Heart left ventricle (tissue), 16 donors: ENCODE measurements at regions not wholly inside any gene's neighbourhood (a gene's known extent, or its start where the extent isn't known, plus 50 kb on each side); places are given as distances from the start of the nearest gene placed in this dataset.

Experiments used
- ATAC-seq, 4 donors: fragments of 200-7000 bp; cut with Tn5 transposase; one replicate each; pipeline ENCODE4 v1.9.1; 2020 to 2022; ENCODE audit warnings: moderate library complexity in 4 of 4, mild to moderate bottlenecking in 3 of 4, moderate number of reproducible peaks in 1 of 4
- DNase-seq, 5 donors: peaks; one replicate each; pipeline ENCODE4 v3.0.0-alpha.2; 2020
- H3K27ac ChIP-seq, 12 donors: fragments of 200-600 bp; sonication (generic) in 4 of 12; one replicate each; pipeline versions ENCODE4 v1.5.0 to v1.8.0; 2016 to 2022; ENCODE audit warnings: mild to moderate bottlenecking in 2 of 12
- H3K27me3 ChIP-seq, 9 donors: fragments of 200-600 bp; sonication (generic) in 2 of 9; one replicate each; pipeline versions ENCODE4 v1.5.1 to v1.8.0; 2016 to 2022; ENCODE audit warnings: mild to moderate bottlenecking in 3 of 9
- H3K36me3 ChIP-seq, 9 donors: fragments of 200-600 bp; sonication (generic) in 2 of 9; one replicate each; pipeline versions ENCODE4 v1.5.0 to v1.8.0; 2018 to 2022; ENCODE audit warnings: mild to moderate bottlenecking in 2 of 9
- H3K4me1 ChIP-seq, 12 donors: fragments of 200-600 bp; sonication (generic) in 4 of 12; one replicate each; pipeline versions ENCODE4 v1.5.0 to v1.8.0; 2016 to 2022; ENCODE audit warnings: mild to moderate bottlenecking in 3 of 12
- H3K4me3 ChIP-seq, 12 donors: fragments of 200-600 bp; sonication (generic) in 4 of 12; one replicate each; pipeline versions ENCODE4 v1.5.0 to v1.8.0; 2017 to 2022; ENCODE audit warnings: mild to moderate bottlenecking in 9 of 12, moderate library complexity in 4 of 12
- H3K9me3 ChIP-seq, 12 donors: fragments of 200-600 bp; sonication (generic) in 4 of 12; one replicate each; pipeline versions ENCODE4 v1.5.0 to v1.8.0; 2016 to 2022; ENCODE audit warnings: mild to moderate bottlenecking in 1 of 12
- CTCF ChIP-seq, 12 donors: fragments of 200-600 bp; sonication (generic) in 4 of 12; IDR thresholded peaks; one replicate each; pipeline versions ENCODE4 v1.5.0 to v1.8.0; 2018 to 2022; ENCODE audit warnings: antibody characterized with exemption in 12 of 12, mild to moderate bottlenecking in 5 of 12
- POLR2A ChIP-seq, 2 donors: fragments of 450-650 bp; IDR thresholded peaks; one replicate each; pipeline ENCODE4 v1.6.1; 2017; ENCODE audit warnings: antibody characterized with exemption in 2 of 2, mild to moderate bottlenecking in 2 of 2, moderate library complexity in 2 of 2
- WGBS, 4 donors: extraction: QIAGEN DNeasy Blood & Tissue Kit in 2 of 4; methylation state at CpG; one replicate each; pipeline versions ENCODE4 v1.1.5 to v1.1.7; 2013 to 2018; 5-methylcytosine and 5-hydroxymethylcytosine counted together
- intact Hi-C, 10 donors: fragments of 100-400 bp; cut with DNase I; formaldehyde crosslinking; loops; one replicate each; pipeline versions ENCODE4 v1.11.1 to v1.14.2; 2022
- donor health status: ischemic (EF 13 %, LVEDD 7.1; RV severe dilation, severe dysfunction).
- donor health status: healthy with polysubstance abuse.
- donor health status: DM: no; HTN: yes; CAD: no.
- donor health status: DM: no; HTN: no; CAD: no.
- donor health status: ischemic (EF 25% LVEDD 6.9; RV normal size, moderate dysfunction).
- donor health status: ischemic (EF 25% LVEDD 5.7; RV mildly dilated, moderate dysfunction).
- donor health status: healthy.
- donor health status: DM: yes; HTN: yes; CAD: no.
- donor health status: ischemic (EF 35%, LVEDD 5.7; RV mildly dilated, moderate dysfunction).
- donor health status: nonischemic (EF 11% LVEDD 7.7; RV severe dilation, severe dysfunction).
- donor health status: DM: yes; HTN: yes; CAD: no.
- donor health status: PGD.
- donor health status: ischemic (EF 29% LVEDD 5.4; RV normal size, mild dysfunction).
- donor health status: nonischemic (EF 23%, LVEDD 6.1; RV moderate dilation, normal function).

DNA sequence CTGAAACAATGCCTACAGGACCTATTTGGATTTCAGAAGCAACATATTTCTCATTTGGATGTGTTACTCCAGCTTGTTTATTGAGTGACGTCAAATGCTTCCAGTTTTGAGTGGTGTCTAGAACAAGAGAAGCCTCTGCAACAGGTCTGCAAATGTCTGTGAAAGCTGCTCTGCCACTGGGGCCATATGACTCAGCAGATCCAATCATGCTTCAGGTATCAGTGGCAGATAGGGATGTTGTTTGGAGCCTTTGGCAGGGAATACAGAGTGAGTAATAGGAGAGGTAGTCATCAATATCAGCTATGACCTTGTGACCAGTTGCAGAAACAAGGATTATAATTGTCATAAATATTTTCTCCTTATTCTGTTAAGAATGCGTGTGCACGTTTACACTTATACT is 141.1 kb upstream of the ZXDA start:
- Histone ChIP-seq H3K36me3 (no peaks in the 10 kb centered on the region), H3K9me3 (peaks cover 0 to 19% (median 4%) of the 10 kb centered on the region in 12 donors)
- no peak for TF ChIP-seq POLR2A (IDR thresholded peaks at IDR 0.05)
- TF ChIP-seq CTCF (IDR thresholded peaks at IDR 0.05) = no peak

DNA sequence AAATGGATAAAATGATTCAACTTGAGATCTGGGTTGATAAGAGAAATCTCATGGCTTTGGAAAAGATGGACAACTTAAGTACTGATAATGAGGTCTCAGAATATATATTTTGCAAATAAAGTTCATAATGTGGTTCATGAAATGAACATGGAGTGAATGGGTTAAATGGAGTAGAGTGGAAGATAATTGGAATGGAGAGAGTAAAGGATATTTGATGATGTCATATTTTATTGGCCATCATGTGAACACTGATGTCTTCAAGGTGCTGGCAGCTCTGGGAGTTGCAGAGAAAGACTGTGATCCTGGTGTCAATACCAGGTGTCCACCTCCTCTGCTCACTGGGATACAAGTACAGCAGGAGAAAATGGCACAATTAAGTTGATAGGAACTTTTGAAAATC is 133.9 kb upstream of the ZXDA start:
- H3K4me1 ChIP-seq = no peaks in the 10 kb centered on the region
- TF ChIP-seq CTCF (IDR thresholded peaks at IDR 0.05) = no peak
- H3K9me3 ChIP-seq = peaks cover 0 to 24% (median 4%) of the 10 kb centered on the region in 12 donors
- no peak for ATAC-seq
- no peaks in the 10 kb centered on the region for H3K27me3 ChIP-seq
- intact Hi-C loops = no loop called here
- no peak overlapping the region for H3K4me3 ChIP-seq
- no peak overlapping the region for H3K27ac ChIP-seq
- no peaks in the 10 kb centered on the region for H3K36me3 ChIP-seq
- DNase-seq = no peak

More for the DNA sequence above, 141.1 kb upstream of the ZXDA start:
- no peak for DNase-seq
- Histone ChIP-seq H3K27me3 (peaks cover 0 to 3% (median 0%) of the 10 kb centered on the region in 9 donors), H3K4me3 (no peak overlapping the region), H3K4me1 (no peaks in the 10 kb centered on the region), H3K27ac (no peak overlapping the region)
- intact Hi-C loops = no loop called here
- 50 to 59% (median 52%) methylated on average over 3 of the region's 3 CpGs for WGBS, 4 donors
- no peak for ATAC-seq

DNA sequence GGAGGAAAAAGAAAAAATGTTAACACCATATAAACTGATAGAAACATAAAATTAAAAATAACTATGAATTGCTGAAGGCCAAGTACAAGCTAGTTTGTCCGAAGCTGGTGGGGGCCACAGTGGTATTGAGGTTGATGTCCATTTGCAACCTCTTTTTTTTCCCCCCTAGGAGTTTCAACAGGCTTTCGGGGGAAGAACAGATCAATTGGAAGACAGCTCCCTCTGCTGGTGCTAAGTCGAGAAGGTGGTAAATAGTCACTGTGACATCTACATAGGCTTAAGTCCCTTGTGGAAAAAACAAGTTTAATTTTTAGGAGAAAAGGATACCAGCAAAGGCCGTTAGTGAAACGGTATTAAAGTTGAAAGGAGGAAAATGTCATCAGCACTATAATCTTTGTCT is 115.7 kb upstream of the ZXDA start:
- Histone ChIP-seq H3K4me3 (no peak overlapping the region), H3K36me3 (no peaks in the 10 kb centered on the region), H3K4me1 (no peaks in the 10 kb centered on the region), H3K27me3 (peaks cover 0 to 26% (median 0%) of the 10 kb centered on the region in 9 donors), H3K9me3 (no peaks in the 10 kb centered on the region), H3K27ac (no peak overlapping the region)
- peak in 11 of 12 donors; percentile 26 to 61 (median 49) for TF ChIP-seq CTCF (IDR thresholded peaks at IDR 0.05)
- no peak for TF ChIP-seq POLR2A (IDR thresholded peaks at IDR 0.05)
- DNase-seq (peak in 1 of 5 donors; percentile 15), ATAC-seq (no peak)
- intact Hi-C loops = loop anchor here in 9 of 10 donors (2.0 to 10.0 kb wide), 9 partner anchors 59 to 451 kb away; no protein-coding TSS in a partner anchor
- 13 to 24% (median 16%) methylated on average over 5 of the region's 5 CpGs for WGBS, 4 donors

- TF ChIP-seq POLR2A (IDR thresholded peaks at IDR 0.05) = no peak
- TF ChIP-seq CTCF (IDR thresholded peaks at IDR 0.05) = no peak
- Histone ChIP-seq H3K36me3 (no peaks in the 10 kb centered on the region), H3K4me1 (no peaks in the 10 kb centered on the region), H3K4me3 (no peak overlapping the region), H3K27me3 (no peaks in the 10 kb centered on the region), H3K9me3 (peaks cover 0 to 28% (median 5%) of the 10 kb centered on the region in 12 donors), H3K27ac (no peak overlapping the region)
- WGBS, 4 donors = 60 to 86% (median 75%) methylated on average over 7 to 11 of the region's 11 CpGs
- no peak for ATAC-seq
- no peak for DNase-seq
- intact Hi-C loops = no loop called here
Measured at GRCh38 chrX:57985951-57986350, 75.7 kb upstream of the ZXDA start.
